NCI-H748 (cell line): ENCODE measurements at regions not wholly inside any gene's neighbourhood (a gene's known extent, or its start where the extent isn't known, plus 50 kb on each side); places are given as distances from the start of the nearest gene placed in this dataset.

Experiments used
- DNase-seq: peaks from one replicate; lab custom pipeline; 2025; ENCODE audit not compliant: unreplicated experiment; lab: John Stamatoyannopoulos, UW

DNA sequence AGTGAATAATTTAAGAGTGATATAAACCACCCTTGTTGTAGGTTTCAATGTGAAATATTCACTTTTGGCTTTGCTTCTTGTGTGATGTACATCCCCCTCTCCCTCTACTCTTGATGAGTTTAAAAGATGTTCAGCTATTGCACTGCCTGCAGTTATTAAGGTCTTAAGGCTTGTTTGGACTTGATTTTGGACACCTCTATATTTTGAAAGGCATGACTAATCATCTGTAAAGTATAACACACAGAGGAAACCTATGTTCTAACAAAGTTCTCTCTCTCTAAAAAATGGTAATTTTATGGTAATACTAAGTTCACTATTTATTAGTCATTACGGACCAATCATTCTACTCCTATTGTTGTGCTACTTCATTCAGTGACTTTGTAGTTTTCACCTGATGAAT lies 1719.9 kb downstream of the GRIK2 start:
- DNase-seq, result no peak

GRCh38 chr6:103107985-103108384 lies 1714.5 kb downstream of the GRIK2 start:
- no peak for DNase-seq

DNA sequence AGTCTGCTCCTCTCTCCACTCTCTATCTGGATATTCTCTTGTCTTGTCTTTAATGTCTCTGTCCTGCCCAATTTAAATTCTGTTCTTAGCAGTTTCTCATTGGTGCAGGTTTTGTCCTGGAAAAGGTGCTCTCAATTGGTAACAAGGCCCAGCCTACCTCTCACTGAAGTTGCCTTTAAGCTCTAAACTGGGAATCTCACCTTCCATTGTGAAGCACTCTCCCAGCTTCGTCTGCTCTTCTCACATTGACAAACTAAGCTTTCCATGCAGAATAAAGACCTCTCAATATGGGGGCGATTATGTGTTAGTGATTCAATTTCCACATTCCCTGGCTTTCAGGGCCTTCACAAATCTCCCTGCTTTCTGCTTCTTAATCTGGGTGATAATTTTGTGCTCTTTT lies 1712.2 kb downstream of the GRIK2 start:
- no peak for DNase-seq

- no peak for DNase-seq
Measured at GRCh38 chr6:103101267-103101666, 1707.8 kb downstream of the GRIK2 start.

DNA sequence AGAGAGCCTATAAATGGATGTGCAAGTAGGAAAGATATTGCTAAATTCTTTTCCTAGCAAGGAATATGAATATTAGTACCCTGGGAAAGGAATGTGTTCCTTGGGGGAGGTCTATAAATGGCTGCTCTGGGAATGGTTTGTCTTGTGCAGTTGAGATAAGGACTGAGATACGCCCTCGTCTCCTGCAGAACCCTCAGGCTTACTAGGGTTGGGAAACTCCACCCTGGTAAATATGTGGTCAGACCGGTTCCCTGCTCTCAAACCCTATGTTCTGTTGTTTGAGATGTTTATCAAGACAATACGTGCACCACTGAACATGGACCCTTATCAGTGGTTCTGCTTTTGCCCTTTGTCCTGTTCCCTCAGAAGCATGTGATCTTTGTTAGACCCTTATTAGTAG lies 1698.9 kb downstream of the GRIK2 start:
- peak; percentile 5 for DNase-seq

DNA sequence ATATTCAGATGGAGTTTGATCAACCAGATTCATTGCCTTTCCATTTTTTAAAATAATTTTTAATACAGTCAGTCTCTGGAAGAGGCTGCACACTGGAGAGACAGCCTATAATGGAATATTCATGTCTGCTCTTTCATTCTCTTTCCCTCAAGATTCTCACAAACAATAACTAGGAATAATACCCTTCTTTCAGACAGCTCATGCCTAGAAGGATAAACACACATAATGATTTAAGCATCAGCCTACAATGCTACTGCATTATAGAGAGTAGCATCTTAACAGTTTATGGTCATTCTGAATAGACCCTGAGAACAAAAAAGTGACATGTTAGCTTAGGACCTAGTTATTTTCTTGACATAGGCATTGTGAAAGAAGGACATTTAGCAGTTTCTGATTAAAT lies 1692.3 kb downstream of the GRIK2 start:
- no peak for DNase-seq

- DNase-seq, result no peak
Measured at GRCh38 chr6:103081876-103082630, 1688.5 kb downstream of the GRIK2 start.

DNA sequence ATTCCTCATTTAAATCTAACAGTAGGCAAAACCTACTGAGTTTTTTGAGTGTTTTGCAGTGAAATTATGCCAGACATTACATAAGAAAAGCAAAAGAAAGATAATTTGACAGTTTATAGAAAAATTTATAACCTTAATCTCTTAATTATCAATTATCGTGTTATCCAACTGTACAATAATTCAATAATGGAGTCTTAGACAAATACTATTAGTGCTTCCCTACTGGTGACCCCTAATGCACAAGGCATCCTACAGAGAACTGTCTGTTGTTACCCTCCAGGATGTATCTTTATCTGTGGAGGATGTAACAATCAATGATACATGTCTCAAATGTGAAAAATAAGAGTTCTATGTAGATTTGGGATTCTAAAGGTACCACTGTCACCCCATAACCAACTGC lies 1687.6 kb downstream of the GRIK2 start:
- no peak for DNase-seq

DNA sequence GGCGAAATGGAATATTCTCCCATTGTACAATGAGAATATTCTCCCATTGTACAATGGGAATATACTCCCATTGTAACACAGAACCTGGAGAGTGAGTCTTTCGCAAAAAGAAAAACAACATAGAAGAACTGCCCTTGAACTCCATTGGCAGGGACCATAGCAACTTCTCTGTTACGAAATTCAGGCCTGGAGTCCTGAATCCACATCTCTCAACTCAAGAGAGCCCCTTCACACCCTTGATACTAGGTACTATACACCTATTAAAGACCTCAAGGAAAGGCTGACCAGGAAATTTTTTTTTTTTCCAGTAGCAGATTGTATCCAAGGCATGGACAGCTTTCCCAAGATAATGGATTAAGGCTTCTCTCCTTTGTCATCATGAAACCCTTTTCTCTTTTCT lies 1687.0 kb downstream of the GRIK2 start:
- no peak for DNase-seq

- no peak for DNase-seq
Measured at GRCh38 chr6:103079867-103080266, 1686.4 kb downstream of the GRIK2 start.

DNA sequence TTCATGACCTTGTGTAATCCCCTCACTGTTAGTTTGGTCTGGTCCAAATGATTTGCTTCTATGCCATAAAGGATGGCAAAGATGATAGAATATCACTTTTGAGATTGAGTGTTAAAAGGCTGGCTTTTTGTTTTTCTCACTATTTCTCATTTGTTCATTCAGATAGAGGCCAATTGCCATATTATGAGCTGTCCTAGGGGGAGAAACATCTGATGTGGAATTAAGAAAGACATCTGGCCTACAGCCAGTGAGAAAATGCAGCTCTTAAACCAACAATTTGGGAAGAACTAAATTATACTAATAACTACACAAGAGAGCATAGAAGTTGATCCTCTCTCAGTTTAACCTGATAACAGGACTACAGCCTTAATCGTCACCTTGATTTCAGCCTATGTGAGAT lies 1668.6 kb downstream of the GRIK2 start:
- DNase-seq, result no peak

DNA sequence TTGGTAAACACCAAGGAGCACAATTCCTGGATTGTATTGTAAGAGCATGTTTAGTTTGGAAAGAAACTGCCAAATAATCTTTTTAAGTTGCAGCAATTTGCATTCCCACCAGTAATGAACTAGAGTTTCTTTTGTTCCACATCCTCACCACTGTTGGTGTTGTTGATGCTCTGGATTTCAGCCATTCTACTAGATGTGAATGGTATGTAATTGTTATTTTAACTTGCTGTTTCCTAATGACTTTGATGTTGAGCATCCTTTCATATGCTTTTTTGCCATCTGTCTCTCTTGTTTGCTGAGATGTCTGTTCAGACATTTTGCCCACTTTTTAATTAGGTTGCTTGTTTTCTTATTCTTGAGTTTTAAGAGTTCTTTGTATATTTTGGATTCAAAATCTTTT lies 1654.1 kb downstream of the GRIK2 start:
- DNase-seq, result no peak

DNA sequence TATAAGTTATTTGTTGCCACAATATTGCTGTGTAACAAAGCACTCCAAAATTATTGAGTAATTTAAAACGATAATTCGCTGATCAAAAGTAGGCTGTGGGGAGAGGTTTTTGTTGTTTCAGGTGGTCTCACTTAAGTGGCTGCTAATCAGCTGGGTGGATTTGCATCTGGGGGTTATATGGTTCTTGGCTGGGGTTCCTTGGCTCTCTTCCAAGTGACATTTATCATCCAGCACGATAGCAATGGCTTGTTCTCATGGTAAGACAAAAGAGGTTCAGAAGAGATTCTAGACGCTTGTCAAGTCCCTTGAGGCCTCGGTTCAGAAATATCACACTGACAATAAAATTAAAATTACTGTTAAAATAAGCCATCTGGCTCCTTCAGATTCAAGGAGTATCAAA lies 1648.8 kb downstream of the GRIK2 start:
- peak; percentile 96 for DNase-seq

GRCh38 chr6:103036846-103037245 lies 1643.3 kb downstream of the GRIK2 start:
- DNase-seq, result no peak

- no peak for DNase-seq
Measured at GRCh38 chr6:103027271-103027931, 1633.9 kb downstream of the GRIK2 start.

DNA sequence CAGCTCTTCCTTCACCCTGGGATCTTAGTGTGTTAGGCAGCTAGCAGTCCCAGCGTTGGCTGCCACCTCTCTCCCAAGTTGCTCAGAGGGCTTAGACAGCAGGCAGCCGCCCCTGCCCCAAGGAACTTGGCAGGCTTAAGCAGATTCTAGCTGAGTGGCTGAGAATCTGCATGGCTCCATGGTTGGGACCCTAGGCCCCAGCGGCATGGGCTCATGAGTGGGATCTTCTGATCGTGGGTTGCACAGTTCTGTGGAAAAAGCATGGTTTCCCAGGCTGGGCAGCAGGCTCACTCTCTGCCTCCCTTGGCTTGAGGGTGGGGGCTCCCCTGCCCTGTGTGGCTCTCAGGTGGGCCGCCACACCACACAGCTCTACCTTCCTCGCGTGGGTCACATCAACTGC lies 1624.9 kb downstream of the GRIK2 start:
- DNase-seq, result no peak

GRCh38 chr6:103017878-103018277 lies 1624.4 kb downstream of the GRIK2 start:
- DNase-seq, result no peak

DNA sequence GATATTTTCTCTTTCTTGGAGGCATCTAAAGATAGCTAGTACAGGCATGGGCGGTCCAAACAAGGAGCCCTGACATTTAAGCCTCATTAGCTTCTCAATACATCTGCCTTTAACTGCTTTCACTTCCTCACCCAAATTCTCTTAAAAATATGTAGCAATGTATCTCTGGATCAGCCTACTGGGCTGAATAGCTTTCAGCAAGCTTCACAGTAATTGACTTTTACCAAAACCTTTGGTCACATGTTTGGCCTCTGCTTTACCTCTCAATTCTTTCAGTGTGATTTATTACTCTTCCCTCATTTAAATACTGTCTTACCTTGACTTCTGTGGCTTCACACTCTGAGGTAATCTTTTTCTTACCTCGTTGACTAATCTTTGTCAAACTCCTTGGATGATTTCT lies 1618.1 kb downstream of the GRIK2 start:
- DNase-seq, result no peak

DNA sequence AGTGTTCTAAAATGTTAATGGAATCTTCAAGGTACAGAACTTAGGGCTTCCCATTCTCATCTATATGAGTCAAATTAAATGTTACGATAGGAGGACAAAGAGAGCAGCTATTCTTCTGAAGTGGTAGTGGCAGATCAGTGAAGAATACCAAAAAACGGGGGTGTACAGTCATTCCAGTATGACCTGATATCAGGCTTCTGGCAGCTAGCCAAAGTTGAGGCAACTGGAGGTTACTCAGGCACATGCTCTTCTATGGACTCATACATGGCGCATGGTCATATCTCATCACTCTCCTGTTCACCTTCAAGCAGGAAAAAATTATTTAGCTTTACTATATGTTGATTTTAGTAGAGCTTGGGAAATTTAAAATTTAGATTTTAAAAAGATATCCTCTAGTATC lies 1608.8 kb downstream of the GRIK2 start:
- no peak for DNase-seq

DNA sequence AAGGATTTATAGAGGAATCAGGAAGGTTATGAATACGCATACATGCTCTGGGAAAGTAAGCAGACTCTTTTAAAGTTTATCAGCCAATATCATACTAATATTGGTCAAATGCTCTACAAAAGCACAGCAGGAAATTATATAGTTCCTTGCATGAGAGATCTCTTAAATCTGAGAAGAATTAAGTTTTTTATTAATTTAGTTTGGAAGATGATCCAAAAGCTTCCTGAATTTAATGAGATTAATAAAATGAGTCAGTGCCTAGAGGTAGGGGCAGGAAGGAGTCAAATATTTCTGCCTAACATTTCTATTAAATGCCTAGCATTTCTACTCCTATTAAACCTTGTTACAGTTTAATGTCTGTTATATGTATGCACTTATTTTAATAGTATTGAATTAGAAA lies 1608.2 kb downstream of the GRIK2 start:
- no peak for DNase-seq

DNA sequence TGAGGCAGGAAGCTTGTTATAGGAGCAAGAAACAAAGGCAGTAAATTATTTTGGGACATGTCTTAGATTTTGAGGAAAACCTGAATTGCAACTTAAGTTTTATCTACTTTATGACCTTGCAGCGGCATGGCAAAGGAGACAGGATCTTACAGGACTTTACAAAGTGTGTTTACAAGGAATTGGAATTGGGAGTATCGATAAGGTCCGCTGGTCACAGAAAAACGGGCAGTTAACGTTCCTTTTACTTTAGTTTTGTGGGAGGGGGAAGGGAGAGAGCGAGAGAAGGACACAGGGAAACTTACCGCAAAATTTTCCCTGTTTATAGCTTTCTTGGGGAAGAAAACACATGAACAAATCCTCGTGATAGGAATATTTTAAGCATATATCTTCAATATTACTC lies 1607.2 kb downstream of the GRIK2 start:
- DNase-seq, result no peak

DNA sequence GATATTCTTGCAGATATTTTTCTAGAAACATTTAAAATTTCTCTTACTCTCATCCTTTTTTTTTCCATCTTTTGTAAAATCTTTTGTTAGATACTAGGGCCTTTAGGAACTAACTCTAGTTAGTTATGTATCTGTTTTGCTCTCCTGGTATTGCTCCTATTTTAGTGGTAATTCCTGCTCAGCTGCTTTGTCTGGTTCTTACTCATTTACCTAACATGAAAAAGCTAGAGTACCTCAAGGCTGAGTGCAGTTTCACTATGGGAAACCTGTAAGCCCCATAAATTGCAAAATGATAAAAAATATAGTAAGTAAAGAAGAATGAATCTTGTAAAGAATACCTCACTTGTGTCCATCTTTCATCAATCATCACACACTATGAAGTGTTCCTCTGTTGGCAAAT lies 1602.0 kb downstream of the GRIK2 start:
- DNase-seq, result no peak

DNA sequence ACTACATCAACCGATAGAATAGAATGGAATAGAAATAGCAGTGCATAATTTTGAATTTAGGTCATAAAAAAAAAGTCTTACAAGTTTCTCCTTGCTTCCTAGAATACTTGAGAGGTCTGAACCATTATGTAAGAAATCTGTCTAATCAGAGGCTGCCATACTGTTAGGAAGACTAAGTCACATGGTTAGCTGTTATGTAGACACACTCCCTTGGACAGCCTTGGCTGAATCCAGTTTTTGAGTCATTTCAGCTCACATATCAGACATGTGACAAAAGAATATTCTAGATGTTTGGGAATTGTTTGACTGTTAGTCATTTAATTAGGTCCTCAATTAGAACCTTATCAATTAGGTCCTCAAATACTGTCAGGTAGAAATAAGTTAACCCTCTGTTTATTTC lies 1601.4 kb downstream of the GRIK2 start:
- DNase-seq, result no peak
